Hematopoietic multipotent progenitor cell treated with erythropoietin and hydrocortisone succinate and interleukin-3 and kit ligand, for 8 days (in vitro differentiated cells): ENCODE measurements at regions not wholly inside any gene's neighbourhood (a gene's known extent, or its start where the extent isn't known, plus 50 kb on each side); places are given as distances from the start of the nearest gene placed in this dataset.

Source experiments
- DNase-seq: peaks from one replicate; pipeline ENCODE4 v3.0.0-alpha.2; 2015

- DNase-seq, result no peak
Measured at GRCh38 chr7:22002726-22003125, 57.0 kb upstream of the CDCA7L start.

GRCh38 chr7:22001345-22002004 is 55.8 kb upstream of the CDCA7L start:
- DNase-seq, result peak; percentile 70

- DNase-seq, result no peak
Measured at GRCh38 chr7:21999896-22000295, 54.2 kb upstream of the CDCA7L start.

GRCh38 chr7:21996641-21997040 is 50.9 kb upstream of the CDCA7L start:
- no peak for DNase-seq
